ENCODE measurements at regions not wholly inside any gene's neighbourhood (a gene's known extent, or its start where the extent isn't known, plus 50 kb on each side); places are given as distances from the start of the nearest gene placed in this dataset.
"Not testable (repeated sequence)": the region's sequence is repeated elsewhere in the genome, so short reads cannot be mapped to it uniquely, and the experiment has no call there.

GRCh38 chr6:74256381-74256780 is 560.4 kb downstream of the CD109 start:
- DNase-seq (ENCODE audit: insufficient read length, low spot score) = no peak
- no peak for FAIRE-seq

- not testable (repeated sequence) for DNase-seq (ENCODE audit: insufficient read length, low spot score); FAIRE-seq
Measured at GRCh38 chr6:74255007-74255406, 559.0 kb downstream of the CD109 start.

GRCh38 chr6:74254147-74254546 is 558.1 kb downstream of the CD109 start:
- FAIRE-seq; DNase-seq (ENCODE audit: insufficient read length, low spot score): not testable (repeated sequence)

- DNase-seq (ENCODE audit: insufficient read length, low spot score) = no peak
- FAIRE-seq = no peak
Measured at GRCh38 chr6:74253261-74253660, 557.3 kb downstream of the CD109 start.

GRCh38 chr6:74250161-74250818 is 554.3 kb downstream of the CD109 start:
- FAIRE-seq (peak; percentile 26), DNase-seq (ENCODE audit: insufficient read length, low spot score) (no peak)

- no peak for DNase-seq (ENCODE audit: insufficient read length, low spot score)
- FAIRE-seq = peak; percentile 76
Measured at GRCh38 chr6:74249658-74250057, 553.7 kb downstream of the CD109 start.

GRCh38 chr6:74248966-74249365 is 553.0 kb downstream of the CD109 start:
- FAIRE-seq (no peak), DNase-seq (ENCODE audit: insufficient read length, low spot score) (no peak)

GRCh38 chr6:74222768-74223333 is 526.8 kb downstream of the CD109 start:
- no peak for DNase-seq (ENCODE audit: insufficient read length, low spot score)
- no peak for FAIRE-seq

- no peak for FAIRE-seq
- DNase-seq (ENCODE audit: insufficient read length, low spot score) = no peak
Measured at GRCh38 chr6:74213995-74214394, 518.0 kb downstream of the CD109 start.

GRCh38 chr6:74208239-74208638 is 512.2 kb downstream of the CD109 start:
- no peak for FAIRE-seq

GRCh38 chr6:74199215-74199915 is 503.4 kb downstream of the CD109 start:
- DNase-seq (ENCODE audit: insufficient read length, low spot score) (no peak), FAIRE-seq (no peak)

More at GRCh38 chr6:74208239-74208638, 512.2 kb downstream of the CD109 start:
- DNase-seq (ENCODE audit: insufficient read length, low spot score) = no peak

- DNase-seq (ENCODE audit: insufficient read length, low spot score) = no peak
- no peak for FAIRE-seq
Measured at GRCh38 chr6:74197310-74197709, 501.3 kb downstream of the CD109 start.

GRCh38 chr6:74187811-74188210 is 491.8 kb downstream of the CD109 start:
- no peak for DNase-seq (ENCODE audit: insufficient read length, low spot score)
- no peak for FAIRE-seq

GRCh38 chr6:74182992-74183391 is 487.0 kb downstream of the CD109 start:
- DNase-seq (ENCODE audit: insufficient read length, low spot score) = no peak
- FAIRE-seq = no peak

- DNase-seq (ENCODE audit: insufficient read length, low spot score) (no peak), FAIRE-seq (no peak)
Measured at GRCh38 chr6:74181471-74181870, 485.5 kb downstream of the CD109 start.

GRCh38 chr6:74177506-74177905 is 481.5 kb downstream of the CD109 start:
- DNase-seq (ENCODE audit: insufficient read length, low spot score) = no peak
- FAIRE-seq = no peak

GRCh38 chr6:74170550-74170949 is 474.5 kb downstream of the CD109 start:
- not testable (repeated sequence) for FAIRE-seq; DNase-seq (ENCODE audit: insufficient read length, low spot score)

GRCh38 chr6:74170118-74170517 is 474.1 kb downstream of the CD109 start:
- DNase-seq (ENCODE audit: insufficient read length, low spot score) (no peak), FAIRE-seq (no peak)

- no peak for FAIRE-seq
Measured at GRCh38 chr6:74167976-74168375, 472.0 kb downstream of the CD109 start.

GRCh38 chr6:74167511-74167910 is 471.5 kb downstream of the CD109 start:
- no peak for DNase-seq (ENCODE audit: insufficient read length, low spot score)
- no peak for FAIRE-seq

More at GRCh38 chr6:74167976-74168375, 472.0 kb downstream of the CD109 start:
- no peak for DNase-seq (ENCODE audit: insufficient read length, low spot score)

GRCh38 chr6:74166849-74167248 is 470.8 kb downstream of the CD109 start:
- DNase-seq (ENCODE audit: insufficient read length, low spot score) = no peak
- FAIRE-seq = no peak

- DNase-seq (ENCODE audit: insufficient read length, low spot score) (no peak), FAIRE-seq (no peak)
Measured at GRCh38 chr6:74161380-74161779, 465.4 kb downstream of the CD109 start.
